ENCODE measurements at regions not wholly inside any gene's neighbourhood (a gene's known extent, or its start where the extent isn't known, plus 50 kb on each side); places are given as distances from the start of the nearest gene placed in this dataset.
"Not testable (repeated sequence)": the region's sequence is repeated elsewhere in the genome, so short reads cannot be mapped to it uniquely, and the experiment has no call there.

DNA sequence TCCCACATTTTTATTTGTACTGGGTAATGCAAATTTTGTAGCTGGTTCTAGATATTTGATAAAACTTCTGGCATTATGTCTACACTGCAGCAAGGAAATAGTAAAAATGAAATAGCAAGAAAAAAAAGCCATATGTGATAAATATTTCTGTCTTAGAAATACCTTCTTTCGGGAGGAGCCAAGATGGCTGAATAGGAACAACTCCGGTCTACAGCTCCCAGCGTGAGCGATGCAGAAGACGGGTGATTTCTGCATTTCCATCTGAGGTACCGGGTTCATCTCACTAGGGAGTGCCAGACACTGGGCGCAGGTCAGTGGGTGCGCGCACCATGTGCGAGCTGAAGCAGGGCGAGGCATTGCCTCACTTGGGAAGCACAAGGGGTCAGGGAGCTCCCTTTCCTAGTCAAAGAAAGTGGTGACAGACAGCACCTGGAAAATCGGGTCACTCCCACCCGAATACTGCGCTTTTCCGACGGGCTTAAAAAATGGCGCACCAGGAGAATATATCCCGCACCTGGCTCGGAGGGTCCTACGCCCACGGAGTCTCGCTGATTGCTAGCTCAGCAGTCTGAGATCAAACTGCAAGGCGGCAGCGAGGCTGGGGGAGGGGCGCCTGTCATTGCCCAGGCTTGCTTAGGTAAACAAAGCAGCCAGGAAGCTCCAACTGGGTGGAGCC lies 461.4 kb downstream of the ZWINT start:
- H3K27ac ChIP-seq (ENCODE audit: low read length); H3K4me1 ChIP-seq (ENCODE audit: control insufficient read depth in 1 of 2, insufficient read depth in 2 of 2, low read length in 2 of 2); H3K36me3 ChIP-seq (ENCODE audit: control insufficient read depth in 1 of 2, insufficient read depth in 2 of 2, low read length in 2 of 2); H3K27me3 ChIP-seq (ENCODE audit: low read depth, low read length); H3K4me3 ChIP-seq (ENCODE audit: low read depth in 1 of 2, low read length in 2 of 2); H3K9me3 ChIP-seq (ENCODE audit: control insufficient read depth in 1 of 2, low read length in 2 of 2): not testable (repeated sequence)

DNA sequence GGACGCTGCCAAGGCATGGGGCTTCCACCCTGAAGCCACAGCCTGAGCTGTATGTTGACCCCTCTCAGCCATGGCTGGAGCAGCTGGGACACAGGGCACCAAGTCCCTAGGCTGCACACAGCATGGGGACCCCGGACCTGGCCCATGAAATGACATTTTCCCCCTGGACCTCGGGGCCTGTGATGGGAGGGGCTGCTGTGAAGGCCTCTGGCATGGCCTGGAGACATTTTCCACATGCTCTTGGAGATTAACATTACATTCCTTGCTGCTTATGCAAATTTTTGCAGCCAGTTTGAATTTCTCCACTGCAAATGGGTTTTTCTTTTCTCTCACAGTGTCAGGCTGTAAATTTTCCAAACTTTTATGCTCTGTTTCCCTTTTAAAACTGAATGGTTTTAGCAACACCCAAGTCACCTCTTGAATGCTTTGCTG lies 463.6 kb downstream of the ZWINT start:
- H3K27ac ChIP-seq (ENCODE audit: low read length): no peak overlapping the region
- H3K36me3 ChIP-seq (ENCODE audit: control insufficient read depth in 1 of 2, insufficient read depth in 2 of 2, low read length in 2 of 2): no peaks in the 10 kb centered on the region
- no peaks in the 10 kb centered on the region for H3K27me3 ChIP-seq (ENCODE audit: low read depth, low read length)
- no peak overlapping the region for H3K4me3 ChIP-seq (ENCODE audit: low read depth in 1 of 2, low read length in 2 of 2)
- peaks cover 0 to 2% of the 10 kb centered on the region in 2 donors for H3K9me3 ChIP-seq (ENCODE audit: control insufficient read depth in 1 of 2, low read length in 2 of 2)
- H3K4me1 ChIP-seq (ENCODE audit: control insufficient read depth in 1 of 2, insufficient read depth in 2 of 2, low read length in 2 of 2): no peaks in the 10 kb centered on the region

DNA sequence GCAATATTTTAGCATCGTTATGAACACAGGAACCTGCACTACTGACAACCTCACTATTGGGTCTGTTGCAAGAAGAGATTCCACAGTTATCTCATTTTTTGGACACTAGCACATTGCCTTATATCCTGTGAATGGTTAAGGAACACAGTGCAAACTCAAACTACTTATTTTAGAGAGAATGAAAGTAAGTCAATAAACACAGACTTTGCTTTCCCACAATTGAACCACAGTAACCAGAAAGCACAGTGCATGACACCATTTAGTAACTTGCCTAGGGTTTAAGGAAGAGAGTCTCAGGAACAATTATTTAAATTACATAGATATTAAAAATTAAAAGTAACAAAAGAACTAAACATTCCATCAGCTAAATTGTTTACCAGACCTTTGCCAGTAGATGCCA lies 468.8 kb downstream of the ZWINT start:
- Histone ChIP-seq H3K27me3 (ENCODE audit: low read depth, low read length) (no peaks in the 10 kb centered on the region), H3K4me3 (ENCODE audit: low read depth in 1 of 2, low read length in 2 of 2) (no peak overlapping the region), H3K36me3 (ENCODE audit: control insufficient read depth in 1 of 2, insufficient read depth in 2 of 2, low read length in 2 of 2) (no peaks in the 10 kb centered on the region), H3K9me3 (ENCODE audit: control insufficient read depth in 1 of 2, low read length in 2 of 2) (no peaks in the 10 kb centered on the region), H3K4me1 (ENCODE audit: control insufficient read depth in 1 of 2, insufficient read depth in 2 of 2, low read length in 2 of 2) (no peaks in the 10 kb centered on the region), H3K27ac (ENCODE audit: low read length) (no peak overlapping the region)

DNA sequence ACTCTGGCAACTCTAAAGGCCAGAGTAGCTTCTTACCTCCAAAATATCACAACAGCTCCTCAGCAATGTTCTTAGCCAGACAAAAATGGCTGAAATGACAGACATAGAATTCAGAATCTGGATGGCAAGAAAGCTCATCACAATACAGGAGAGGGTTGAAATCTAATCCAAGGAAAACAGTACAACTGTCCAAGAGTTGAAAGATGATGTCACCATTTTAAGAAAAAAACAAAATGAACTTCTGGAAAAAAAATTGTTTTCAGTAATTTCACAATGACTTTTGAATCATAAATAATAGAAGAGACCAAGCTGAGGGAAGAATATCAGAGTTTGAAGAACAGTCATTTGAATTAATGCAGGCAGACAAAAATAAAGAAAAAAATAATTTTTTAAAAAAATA lies 479.5 kb downstream of the ZWINT start:
- Histone ChIP-seq H3K9me3 (ENCODE audit: control insufficient read depth in 1 of 2, low read length in 2 of 2) (peaks cover 4 to 5% of the 10 kb centered on the region in 2 donors), H3K4me3 (ENCODE audit: low read depth in 1 of 2, low read length in 2 of 2) (no peak overlapping the region), H3K27ac (ENCODE audit: low read length) (no peak overlapping the region), H3K27me3 (ENCODE audit: low read depth, low read length) (no peaks in the 10 kb centered on the region), H3K4me1 (ENCODE audit: control insufficient read depth in 1 of 2, insufficient read depth in 2 of 2, low read length in 2 of 2) (no peaks in the 10 kb centered on the region), H3K36me3 (ENCODE audit: control insufficient read depth in 1 of 2, insufficient read depth in 2 of 2, low read length in 2 of 2) (no peaks in the 10 kb centered on the region)

DNA sequence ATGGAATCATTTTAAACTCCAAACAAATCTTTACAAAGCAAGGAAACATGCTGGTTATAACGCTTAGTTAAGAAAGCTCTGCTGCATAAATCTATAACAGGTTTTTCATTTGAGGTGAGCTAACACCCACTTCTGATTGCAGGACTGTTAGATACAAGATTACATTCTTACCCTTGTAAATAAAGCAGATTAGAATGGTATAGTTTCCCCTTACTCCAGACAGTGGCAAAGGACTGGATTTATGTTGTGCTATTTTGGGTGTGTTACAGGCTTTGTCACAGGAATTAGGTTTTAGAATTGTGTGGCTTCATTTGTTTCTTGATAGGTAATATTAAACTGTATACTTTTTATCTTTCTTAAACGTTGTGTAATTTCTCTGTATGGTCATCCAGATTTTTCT lies 487.6 kb downstream of the ZWINT start:
- no peaks in the 10 kb centered on the region for H3K4me1 ChIP-seq (ENCODE audit: control insufficient read depth in 1 of 2, insufficient read depth in 2 of 2, low read length in 2 of 2)

DNA sequence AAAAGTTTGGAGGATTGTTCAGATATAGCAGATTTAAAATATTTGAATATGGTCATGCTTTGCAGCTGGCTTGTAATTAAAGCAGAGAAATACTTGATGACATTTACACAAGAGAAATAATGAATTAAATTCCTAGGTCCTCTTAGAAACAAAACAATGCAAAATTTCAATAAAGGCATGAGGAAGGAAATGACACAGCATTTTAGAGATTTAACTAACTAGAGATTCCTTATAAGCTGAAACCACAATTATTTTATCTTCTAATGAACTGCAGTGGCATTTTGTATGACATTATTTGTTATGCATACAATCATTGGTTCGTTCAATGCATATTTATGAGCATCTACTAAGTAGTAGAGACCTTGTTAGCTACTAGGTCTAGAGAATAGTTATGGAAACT lies 490.9 kb downstream of the ZWINT start:
- no peaks in the 10 kb centered on the region for H3K9me3 ChIP-seq (ENCODE audit: control insufficient read depth in 1 of 2, low read length in 2 of 2)
- no peaks in the 10 kb centered on the region for H3K27me3 ChIP-seq (ENCODE audit: low read depth, low read length)
- H3K27ac ChIP-seq (ENCODE audit: low read length): no peak overlapping the region
- H3K4me1 ChIP-seq (ENCODE audit: control insufficient read depth in 1 of 2, insufficient read depth in 2 of 2, low read length in 2 of 2): no peaks in the 10 kb centered on the region
- no peaks in the 10 kb centered on the region for H3K36me3 ChIP-seq (ENCODE audit: control insufficient read depth in 1 of 2, insufficient read depth in 2 of 2, low read length in 2 of 2)
- no peak overlapping the region for H3K4me3 ChIP-seq (ENCODE audit: low read depth in 1 of 2, low read length in 2 of 2)

More for the DNA sequence above, 487.6 kb downstream of the ZWINT start:
- H3K27ac ChIP-seq (ENCODE audit: low read length): no peak overlapping the region
- H3K36me3 ChIP-seq (ENCODE audit: control insufficient read depth in 1 of 2, insufficient read depth in 2 of 2, low read length in 2 of 2): no peaks in the 10 kb centered on the region
- no peak overlapping the region for H3K4me3 ChIP-seq (ENCODE audit: low read depth in 1 of 2, low read length in 2 of 2)
- no peaks in the 10 kb centered on the region for H3K27me3 ChIP-seq (ENCODE audit: low read depth, low read length)
- H3K9me3 ChIP-seq (ENCODE audit: control insufficient read depth in 1 of 2, low read length in 2 of 2): no peaks in the 10 kb centered on the region

DNA sequence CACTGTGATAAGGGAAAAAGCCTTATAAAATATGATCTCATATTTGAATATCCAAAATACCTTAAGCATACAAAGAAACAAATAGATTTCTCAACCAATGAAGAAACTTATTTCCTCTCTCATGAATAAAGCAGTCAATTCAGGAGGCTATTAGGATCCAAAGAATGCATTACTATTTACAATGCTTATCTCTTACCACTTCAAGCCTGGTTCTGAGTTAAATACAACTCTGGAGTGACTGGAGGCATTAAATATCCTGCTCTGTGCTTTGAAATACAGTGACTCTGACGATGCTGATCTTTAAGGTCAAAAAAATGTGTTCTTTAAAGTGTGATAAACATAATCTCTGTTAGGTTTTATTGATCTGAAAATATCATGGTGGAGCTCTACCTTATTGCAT lies 493.2 kb downstream of the ZWINT start:
- no peak overlapping the region for H3K27ac ChIP-seq (ENCODE audit: low read length)
- no peaks in the 10 kb centered on the region for H3K36me3 ChIP-seq (ENCODE audit: control insufficient read depth in 1 of 2, insufficient read depth in 2 of 2, low read length in 2 of 2)
- H3K27me3 ChIP-seq (ENCODE audit: low read depth, low read length): no peaks in the 10 kb centered on the region
- no peak overlapping the region for H3K4me3 ChIP-seq (ENCODE audit: low read depth in 1 of 2, low read length in 2 of 2)
- H3K9me3 ChIP-seq (ENCODE audit: control insufficient read depth in 1 of 2, low read length in 2 of 2): no peaks in the 10 kb centered on the region
- no peaks in the 10 kb centered on the region for H3K4me1 ChIP-seq (ENCODE audit: control insufficient read depth in 1 of 2, insufficient read depth in 2 of 2, low read length in 2 of 2)

DNA sequence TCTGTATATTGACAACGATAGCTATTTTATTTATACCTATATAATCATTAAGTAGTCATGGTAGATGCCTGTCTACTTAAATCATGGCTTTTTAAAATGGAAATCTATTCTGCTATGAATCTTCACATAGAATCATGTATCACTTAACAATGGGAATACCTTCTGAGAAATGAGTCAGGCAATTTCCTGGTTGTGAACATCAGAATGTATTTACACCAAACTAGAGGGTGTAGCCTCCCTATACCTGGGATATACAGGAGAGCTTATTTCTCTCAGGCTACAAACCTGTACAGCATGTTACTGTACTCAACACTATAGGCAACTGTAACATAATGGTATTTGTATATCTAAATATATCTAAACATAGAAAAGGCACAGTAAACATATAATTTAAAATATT lies 502.3 kb downstream of the ZWINT start:
- Histone ChIP-seq H3K4me1 (ENCODE audit: control insufficient read depth in 1 of 2, insufficient read depth in 2 of 2, low read length in 2 of 2) (no peaks in the 10 kb centered on the region), H3K4me3 (ENCODE audit: low read depth in 1 of 2, low read length in 2 of 2) (no peak overlapping the region), H3K36me3 (ENCODE audit: control insufficient read depth in 1 of 2, insufficient read depth in 2 of 2, low read length in 2 of 2) (no peaks in the 10 kb centered on the region), H3K9me3 (ENCODE audit: control insufficient read depth in 1 of 2, low read length in 2 of 2) (no peaks in the 10 kb centered on the region), H3K27ac (ENCODE audit: low read length) (no peak overlapping the region), H3K27me3 (ENCODE audit: low read depth, low read length) (no peaks in the 10 kb centered on the region)

DNA sequence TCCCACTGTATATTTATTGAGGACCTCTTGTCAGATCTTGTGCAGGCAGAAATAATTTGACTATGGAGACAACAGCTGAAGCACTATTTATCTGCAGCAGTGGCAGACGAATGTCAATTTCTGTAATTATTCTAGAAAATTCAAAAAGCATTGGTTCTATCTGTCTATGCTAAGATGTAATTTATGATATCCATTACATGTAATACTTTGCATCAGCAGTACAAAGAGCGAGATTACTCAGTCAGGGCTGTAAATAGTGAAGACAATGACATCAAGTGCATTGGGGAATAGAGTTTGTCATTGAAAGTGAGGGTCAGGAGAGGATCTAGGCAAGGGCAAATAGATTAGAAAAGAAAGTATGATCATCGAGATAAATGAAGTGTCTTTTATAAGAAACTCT lies 508.2 kb downstream of the ZWINT start:
- no peaks in the 10 kb centered on the region for H3K4me1 ChIP-seq (ENCODE audit: control insufficient read depth in 1 of 2, insufficient read depth in 2 of 2, low read length in 2 of 2)
- no peak overlapping the region for H3K4me3 ChIP-seq (ENCODE audit: low read depth in 1 of 2, low read length in 2 of 2)
- no peaks in the 10 kb centered on the region for H3K27me3 ChIP-seq (ENCODE audit: low read depth, low read length)
- H3K9me3 ChIP-seq (ENCODE audit: control insufficient read depth in 1 of 2, low read length in 2 of 2): no peaks in the 10 kb centered on the region
- no peak overlapping the region for H3K27ac ChIP-seq (ENCODE audit: low read length)
- H3K36me3 ChIP-seq (ENCODE audit: control insufficient read depth in 1 of 2, insufficient read depth in 2 of 2, low read length in 2 of 2): no peaks in the 10 kb centered on the region

DNA sequence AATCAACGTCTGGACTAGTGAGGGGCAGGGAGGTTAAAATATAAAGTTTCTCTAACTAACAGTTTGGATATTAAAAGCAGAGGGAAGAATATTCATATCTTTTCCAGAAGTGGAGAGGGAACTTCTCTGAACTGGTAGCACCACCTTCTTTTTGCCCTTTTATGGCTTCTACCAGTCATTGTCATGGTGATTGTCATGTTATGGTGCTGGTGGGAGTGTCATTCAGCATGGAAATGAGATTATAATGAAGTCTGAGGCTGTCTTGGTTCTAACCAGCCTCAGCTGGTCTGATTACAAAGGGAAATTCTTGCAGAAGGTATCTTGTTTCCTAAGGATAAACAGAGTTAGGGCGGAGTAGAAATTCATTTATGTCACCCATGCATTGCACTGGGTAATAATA lies 523.8 kb downstream of the ZWINT start:
- Histone ChIP-seq H3K36me3 (ENCODE audit: control insufficient read depth in 1 of 2, insufficient read depth in 2 of 2, low read length in 2 of 2) (no peaks in the 10 kb centered on the region), H3K27me3 (ENCODE audit: low read depth, low read length) (no peaks in the 10 kb centered on the region), H3K9me3 (ENCODE audit: control insufficient read depth in 1 of 2, low read length in 2 of 2) (no peaks in the 10 kb centered on the region), H3K4me1 (ENCODE audit: control insufficient read depth in 1 of 2, insufficient read depth in 2 of 2, low read length in 2 of 2) (no peaks in the 10 kb centered on the region), H3K27ac (ENCODE audit: low read length) (no peak overlapping the region), H3K4me3 (ENCODE audit: low read depth in 1 of 2, low read length in 2 of 2) (no peak overlapping the region)

DNA sequence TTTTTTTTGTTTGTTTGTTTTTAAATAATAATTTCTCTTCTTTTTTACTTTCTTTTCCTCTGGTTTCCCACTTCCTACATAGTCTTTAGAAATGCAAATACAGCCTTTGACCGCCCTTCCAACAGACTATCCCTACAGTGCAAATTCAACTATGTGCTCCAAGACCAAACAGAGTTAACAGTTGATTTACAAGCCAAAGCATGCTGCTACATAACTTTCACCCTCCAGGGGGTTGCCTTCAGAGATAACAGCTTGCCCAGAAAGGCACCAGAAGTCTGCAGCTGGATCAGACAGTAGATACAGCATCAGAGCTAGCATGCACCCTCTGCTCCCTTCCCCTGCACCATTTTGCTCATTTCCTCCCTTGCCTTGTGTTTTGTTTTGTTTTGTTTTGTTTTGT lies 539.0 kb downstream of the ZWINT start:
- no peaks in the 10 kb centered on the region for H3K27me3 ChIP-seq (ENCODE audit: low read depth, low read length)
- no peaks in the 10 kb centered on the region for H3K4me1 ChIP-seq (ENCODE audit: control insufficient read depth in 1 of 2, insufficient read depth in 2 of 2, low read length in 2 of 2)
- no peak overlapping the region for H3K27ac ChIP-seq (ENCODE audit: low read length)

DNA sequence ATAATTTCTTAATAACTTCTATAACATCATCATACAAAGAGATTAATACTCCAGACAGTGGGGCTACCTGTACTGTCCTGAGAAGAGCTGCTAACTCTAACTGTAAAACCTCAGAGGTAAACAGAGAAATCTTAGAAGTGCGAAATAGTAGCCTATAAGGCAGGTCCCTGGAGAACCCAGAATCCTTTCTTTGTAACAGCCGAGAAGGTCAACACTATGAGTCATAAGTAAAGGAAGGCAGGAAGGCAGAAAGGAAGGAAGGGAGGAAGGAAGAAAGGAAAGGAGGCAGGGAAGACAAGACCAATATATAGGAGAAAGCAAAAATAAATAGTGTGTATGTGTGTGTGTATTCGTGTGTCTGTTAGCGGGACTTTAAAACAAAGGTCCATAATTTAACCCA lies 540.6 kb downstream of the ZWINT start:
- no peaks in the 10 kb centered on the region for H3K4me1 ChIP-seq (ENCODE audit: control insufficient read depth in 1 of 2, insufficient read depth in 2 of 2, low read length in 2 of 2)
- no peaks in the 10 kb centered on the region for H3K27me3 ChIP-seq (ENCODE audit: low read depth, low read length)
- no peaks in the 10 kb centered on the region for H3K9me3 ChIP-seq (ENCODE audit: control insufficient read depth in 1 of 2, low read length in 2 of 2)
- no peak overlapping the region for H3K27ac ChIP-seq (ENCODE audit: low read length)
- H3K36me3 ChIP-seq (ENCODE audit: control insufficient read depth in 1 of 2, insufficient read depth in 2 of 2, low read length in 2 of 2): no peaks in the 10 kb centered on the region
- H3K4me3 ChIP-seq (ENCODE audit: low read depth in 1 of 2, low read length in 2 of 2): no peak overlapping the region

More for the DNA sequence above, 539.0 kb downstream of the ZWINT start:
- Histone ChIP-seq H3K9me3 (ENCODE audit: control insufficient read depth in 1 of 2, low read length in 2 of 2) (no peaks in the 10 kb centered on the region), H3K4me3 (ENCODE audit: low read depth in 1 of 2, low read length in 2 of 2) (no peak overlapping the region), H3K36me3 (ENCODE audit: control insufficient read depth in 1 of 2, insufficient read depth in 2 of 2, low read length in 2 of 2) (no peaks in the 10 kb centered on the region)

Data from muscle layer of duodenum (tissue), 2 donors.